ENCODE measurements at regions not wholly inside any gene's neighbourhood (a gene's known extent, or its start where the extent isn't known, plus 50 kb on each side); places are given as distances from the start of the nearest gene placed in this dataset.
"Not testable (repeated sequence)": the region's sequence is repeated elsewhere in the genome, so short reads cannot be mapped to it uniquely, and the experiment has no call there.

- DNase-seq: no peak
Measured at GRCh38 chr1:83067954-83068353, 931.0 kb downstream of the TTLL7 start.

- DNase-seq: no peak
Measured at GRCh38 chr1:83065952-83066727, 932.8 kb downstream of the TTLL7 start.

DNA sequence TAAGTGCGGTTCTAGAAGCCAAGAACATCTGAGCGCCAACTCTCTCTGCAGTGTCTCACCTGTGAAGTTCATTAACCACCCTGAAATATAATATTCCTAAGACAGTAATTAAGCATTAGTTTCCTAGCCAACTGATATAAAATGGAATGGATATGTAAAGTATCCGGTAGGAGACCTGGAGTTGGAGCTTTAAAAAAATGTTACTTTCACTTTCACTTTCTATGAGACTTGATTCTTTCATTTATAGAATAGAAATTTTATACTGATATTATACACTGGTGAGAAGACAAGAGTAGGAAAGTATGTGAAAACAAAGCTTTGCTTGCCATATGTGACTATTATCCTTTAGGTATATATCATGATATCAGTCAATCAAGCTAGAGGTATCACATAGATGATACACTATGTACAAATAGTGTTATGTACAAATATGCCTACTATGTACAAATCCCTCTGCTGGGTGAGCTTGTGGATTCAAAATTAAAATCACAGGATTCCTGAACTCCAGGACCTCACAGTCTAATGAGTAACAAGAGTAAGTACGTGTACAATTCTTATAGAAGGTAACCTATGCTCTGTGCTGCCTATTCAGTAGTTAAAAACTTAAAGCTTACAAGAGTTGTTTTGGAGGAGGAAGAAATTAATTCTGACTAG is 934.2 kb downstream of the TTLL7 start:
- no peak for DNase-seq

- no peak for DNase-seq
Measured at GRCh38 chr1:83060651-83061390, 938.1 kb downstream of the TTLL7 start.

- no peak for DNase-seq
Measured at GRCh38 chr1:83060221-83060620, 938.7 kb downstream of the TTLL7 start.

- no peak for DNase-seq
Measured at GRCh38 chr1:83058327-83058726, 940.6 kb downstream of the TTLL7 start.

GRCh38 chr1:83055391-83056170 is 943.4 kb downstream of the TTLL7 start:
- no peak for DNase-seq

DNA sequence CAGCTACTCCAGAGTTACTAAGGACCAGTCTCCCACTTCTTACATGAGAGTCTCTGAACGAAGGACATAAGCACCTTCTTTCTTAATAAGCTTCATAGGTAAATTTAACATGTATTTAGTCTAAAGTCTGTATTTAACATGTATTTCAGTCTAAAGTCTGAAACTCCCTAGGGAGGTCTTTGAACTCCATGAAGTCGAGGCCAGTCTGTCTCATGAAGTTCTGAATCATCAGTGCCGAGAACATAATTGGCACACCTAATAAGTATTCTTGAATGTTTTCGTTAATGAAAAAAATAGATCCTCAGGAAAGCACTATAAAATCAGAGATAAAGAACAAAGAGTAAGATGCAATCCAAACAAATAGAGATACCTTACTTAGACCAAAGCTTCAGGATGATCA is 945.5 kb downstream of the TTLL7 start:
- no peak for DNase-seq

DNA sequence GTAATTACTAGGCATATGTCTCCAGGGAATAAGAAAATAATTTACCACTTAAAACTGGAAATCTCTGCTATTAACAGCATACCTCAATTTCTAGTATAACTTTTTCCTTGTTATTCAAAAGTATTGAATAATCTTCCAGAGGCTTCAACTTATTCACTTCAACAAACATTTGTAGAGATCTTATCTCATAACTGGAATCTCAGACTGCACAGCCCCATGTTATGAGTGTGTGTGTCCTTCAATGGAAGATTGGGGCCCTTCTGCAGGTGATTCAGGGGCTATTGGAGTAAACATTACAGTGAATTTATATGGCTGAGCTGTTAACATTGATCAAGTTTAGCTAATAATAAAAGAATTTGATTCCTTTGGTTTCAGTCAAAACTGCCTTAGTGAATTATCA is 946.1 kb downstream of the TTLL7 start:
- no peak for DNase-seq

- not testable (repeated sequence) for DNase-seq
Measured at GRCh38 chr1:83051053-83051452, 947.9 kb downstream of the TTLL7 start.

- no peak for DNase-seq
Measured at GRCh38 chr1:83043244-83043643, 955.7 kb downstream of the TTLL7 start.

- DNase-seq: not testable (repeated sequence)
Measured at GRCh38 chr1:83039091-83039490, 959.8 kb downstream of the TTLL7 start.

GRCh38 chr1:83034851-83035250 is 964.1 kb downstream of the TTLL7 start:
- no peak for DNase-seq

- DNase-seq: no peak
Measured at GRCh38 chr1:83033682-83034081, 965.2 kb downstream of the TTLL7 start.

- no peak for DNase-seq
Measured at GRCh38 chr1:83029916-83030315, 969.0 kb downstream of the TTLL7 start.

DNA sequence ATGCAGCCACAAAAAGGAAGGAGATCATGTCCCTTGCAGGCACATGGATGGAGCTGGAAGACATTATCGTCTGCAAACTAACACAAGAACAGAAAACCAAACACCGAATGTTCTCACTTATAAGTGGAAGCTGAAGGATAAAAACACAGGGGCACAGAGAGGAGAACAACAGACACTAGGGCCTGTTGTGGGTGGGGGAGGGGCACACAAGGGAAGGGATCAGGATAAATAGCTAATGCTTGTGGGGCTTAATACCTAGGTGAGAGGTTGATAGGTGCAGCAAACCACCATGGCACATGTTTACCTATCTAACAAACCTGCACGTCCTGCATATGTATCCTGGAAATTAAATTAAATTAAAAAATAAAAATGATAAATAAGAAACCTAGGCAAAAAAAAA is 969.9 kb downstream of the TTLL7 start:
- DNase-seq: no peak

DNA sequence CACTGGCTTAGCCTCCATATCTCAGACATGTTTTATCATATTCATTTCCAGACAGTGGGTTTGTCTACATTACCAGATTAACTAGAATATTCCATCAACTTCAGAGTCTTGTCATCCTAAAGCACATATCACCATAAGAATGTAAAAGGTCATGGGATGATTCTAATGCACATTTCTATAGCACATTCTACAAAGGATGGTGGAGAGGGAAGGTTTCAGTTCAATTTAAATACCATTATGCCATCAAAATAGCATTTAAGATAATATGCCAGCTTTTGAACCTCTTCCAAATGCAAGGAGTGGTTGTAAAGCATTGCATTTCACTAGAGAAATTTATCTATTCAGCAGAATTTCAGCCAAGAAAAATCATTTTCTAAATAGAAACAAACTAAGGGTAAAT is 970.5 kb downstream of the TTLL7 start:
- DNase-seq: no peak

- DNase-seq: no peak
Measured at GRCh38 chr1:83027511-83027910, 971.4 kb downstream of the TTLL7 start.

GRCh38 chr1:83026745-83027144 is 972.2 kb downstream of the TTLL7 start:
- DNase-seq: no peak

DNA sequence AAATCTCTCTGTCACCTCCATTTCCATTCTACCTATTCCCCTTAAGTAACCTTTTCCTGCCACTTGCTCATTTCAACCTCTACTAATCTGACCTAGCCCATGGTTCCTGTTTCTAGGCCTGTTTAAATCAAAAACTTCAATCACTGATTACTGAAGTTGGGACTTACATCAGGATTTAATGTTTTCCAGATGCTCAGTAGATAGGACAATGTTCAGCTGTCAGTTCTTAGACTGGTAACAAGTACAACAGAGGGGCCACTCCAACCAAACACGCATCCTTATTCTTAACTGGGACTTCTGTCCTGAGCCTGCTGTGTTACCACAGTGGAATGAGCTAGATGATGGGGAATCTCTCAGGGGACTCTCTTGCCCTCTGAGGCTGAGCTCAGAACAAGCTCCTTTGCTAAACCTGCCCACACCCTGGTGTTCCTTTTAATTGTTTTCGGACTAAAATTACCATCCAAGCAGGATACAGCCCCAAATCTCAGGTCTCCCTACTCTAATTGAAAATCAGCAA is 974.6 kb downstream of the TTLL7 start:
- no peak for DNase-seq

DNA sequence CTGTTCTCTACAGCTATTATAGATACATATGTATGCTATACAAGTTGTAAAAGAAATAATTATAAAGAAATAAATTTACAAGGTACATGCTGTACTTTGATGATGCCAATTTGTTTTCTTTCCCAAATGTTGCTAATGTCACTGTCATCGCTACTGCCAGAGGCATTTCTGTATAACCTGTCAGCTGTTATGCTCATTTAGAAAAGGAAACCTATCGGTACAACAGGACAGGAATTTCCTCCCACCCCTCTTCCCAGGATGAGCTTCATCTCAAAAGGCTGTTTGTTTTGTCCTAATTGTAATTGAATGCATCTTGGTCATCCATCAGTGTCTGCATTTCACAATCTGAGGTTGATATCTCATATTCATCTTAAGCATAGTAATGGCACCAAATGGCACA is 975.7 kb downstream of the TTLL7 start:
- no peak for DNase-seq

DNA sequence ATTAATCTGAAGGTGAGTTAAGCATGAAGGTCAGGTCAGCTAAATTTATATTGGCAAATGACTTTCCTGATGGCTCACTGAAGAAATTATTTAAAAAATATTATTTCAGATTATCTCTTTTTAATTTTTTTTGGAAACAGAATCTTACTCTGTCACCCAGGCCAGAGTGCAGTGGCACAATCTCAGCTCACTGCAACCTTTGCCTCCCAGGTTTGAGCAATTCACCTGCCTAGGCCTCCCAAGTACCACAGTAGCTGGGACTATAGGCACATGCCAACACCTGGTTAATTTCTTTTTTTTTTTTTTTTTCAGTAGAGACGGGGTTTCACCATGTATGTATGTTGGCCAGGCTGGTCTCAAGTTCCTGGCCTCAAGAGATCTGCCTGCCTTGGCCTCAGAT is 976.7 kb downstream of the TTLL7 start:
- DNase-seq: no peak

DNA sequence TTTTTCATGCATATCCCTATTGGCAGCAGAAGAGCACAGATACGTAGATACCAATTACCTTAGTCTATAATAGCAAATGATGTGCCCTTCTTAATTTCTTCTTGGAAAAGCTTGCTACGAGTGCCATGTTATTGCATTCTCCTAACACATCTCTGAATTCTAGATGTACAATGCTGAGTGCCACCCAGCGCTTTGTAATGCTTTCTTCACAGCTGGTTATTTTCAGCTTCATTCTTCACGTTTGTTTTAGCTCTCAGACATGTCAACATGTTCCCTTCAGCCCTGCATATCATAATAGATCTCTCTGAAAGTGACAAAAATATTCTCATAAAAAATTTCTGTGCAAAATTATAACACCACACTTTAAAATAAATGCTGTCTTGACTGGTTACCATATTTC is 981.2 kb downstream of the TTLL7 start:
- DNase-seq: no peak
